Fibroblast of mammary gland (primary cell): ENCODE measurements at regions not wholly inside any gene's neighbourhood (a gene's known extent, or its start where the extent isn't known, plus 50 kb on each side); places are given as distances from the start of the nearest gene placed in this dataset.

ENCODE experiments used
- DNase-seq: peaks from one replicate; pipeline ENCODE4 v3.0.0-alpha.2; 2010; ENCODE audit warnings: low read depth
- H3K4me3 ChIP-seq: 2 replicates; pipeline ENCODE4 v1.5.1; 2011; ENCODE audit warnings: low read depth, mild to moderate bottlenecking, low read length, moderate library complexity; ENCODE audit not compliant: control insufficient read depth
- TF ChIP-seq, protein P1 (sequence below): conservative IDR thresholded peaks from 2 replicates; pipeline ENCODE4 v1.5.1; 2011; ENCODE audit warnings: low read depth, low read length, inconsistent platforms; ENCODE audit not compliant: control insufficient read depth, insufficient read depth

- TF ChIP-seq, protein P1, sequence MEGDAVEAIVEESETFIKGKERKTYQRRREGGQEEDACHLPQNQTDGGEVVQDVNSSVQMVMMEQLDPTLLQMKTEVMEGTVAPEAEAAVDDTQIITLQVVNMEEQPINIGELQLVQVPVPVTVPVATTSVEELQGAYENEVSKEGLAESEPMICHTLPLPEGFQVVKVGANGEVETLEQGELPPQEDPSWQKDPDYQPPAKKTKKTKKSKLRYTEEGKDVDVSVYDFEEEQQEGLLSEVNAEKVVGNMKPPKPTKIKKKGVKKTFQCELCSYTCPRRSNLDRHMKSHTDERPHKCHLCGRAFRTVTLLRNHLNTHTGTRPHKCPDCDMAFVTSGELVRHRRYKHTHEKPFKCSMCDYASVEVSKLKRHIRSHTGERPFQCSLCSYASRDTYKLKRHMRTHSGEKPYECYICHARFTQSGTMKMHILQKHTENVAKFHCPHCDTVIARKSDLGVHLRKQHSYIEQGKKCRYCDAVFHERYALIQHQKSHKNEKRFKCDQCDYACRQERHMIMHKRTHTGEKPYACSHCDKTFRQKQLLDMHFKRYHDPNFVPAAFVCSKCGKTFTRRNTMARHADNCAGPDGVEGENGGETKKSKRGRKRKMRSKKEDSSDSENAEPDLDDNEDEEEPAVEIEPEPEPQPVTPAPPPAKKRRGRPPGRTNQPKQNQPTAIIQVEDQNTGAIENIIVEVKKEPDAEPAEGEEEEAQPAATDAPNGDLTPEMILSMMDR = no peak
- H3K4me3 ChIP-seq = no peak overlapping the region
- no peak for DNase-seq
Observed at GRCh38 chr13:44764302-44764692, 188.2 kb upstream of the TSC22D1 start.

- TF ChIP-seq, protein P1 = no peak
- peak; percentile 54 for DNase-seq
- H3K4me3 ChIP-seq = no peak overlapping the region
Observed at GRCh38 chr13:44763615-44764301, 187.6 kb upstream of the TSC22D1 start.

GRCh38 chr13:44762911-44763310 is 186.8 kb upstream of the TSC22D1 start:
- TF ChIP-seq, protein P1 = no peak
- peak; percentile 58 for DNase-seq
- no peak overlapping the region for H3K4me3 ChIP-seq

DNA sequence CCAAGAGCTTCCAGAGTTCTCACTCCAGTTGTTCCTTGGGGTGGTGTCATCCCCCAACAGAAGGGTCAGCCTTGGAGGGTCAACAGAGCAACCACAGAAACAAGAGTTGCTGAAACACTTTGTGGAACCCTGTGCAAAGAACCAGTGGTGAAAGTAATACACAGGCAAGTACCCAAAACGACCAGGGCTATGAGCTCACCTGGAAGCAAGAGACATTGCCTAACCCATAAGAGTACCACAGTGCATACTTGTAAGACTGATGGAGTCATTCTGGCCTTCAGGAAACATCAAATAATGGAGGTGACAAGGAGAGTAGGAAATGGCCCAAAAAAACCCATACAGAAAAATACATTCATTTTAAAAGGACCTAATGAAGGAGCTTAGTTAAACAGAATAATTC is 184.3 kb upstream of the TSC22D1 start:
- no peak for DNase-seq
- H3K4me3 ChIP-seq = no peak overlapping the region
- TF ChIP-seq, protein P1 = no peak

DNA sequence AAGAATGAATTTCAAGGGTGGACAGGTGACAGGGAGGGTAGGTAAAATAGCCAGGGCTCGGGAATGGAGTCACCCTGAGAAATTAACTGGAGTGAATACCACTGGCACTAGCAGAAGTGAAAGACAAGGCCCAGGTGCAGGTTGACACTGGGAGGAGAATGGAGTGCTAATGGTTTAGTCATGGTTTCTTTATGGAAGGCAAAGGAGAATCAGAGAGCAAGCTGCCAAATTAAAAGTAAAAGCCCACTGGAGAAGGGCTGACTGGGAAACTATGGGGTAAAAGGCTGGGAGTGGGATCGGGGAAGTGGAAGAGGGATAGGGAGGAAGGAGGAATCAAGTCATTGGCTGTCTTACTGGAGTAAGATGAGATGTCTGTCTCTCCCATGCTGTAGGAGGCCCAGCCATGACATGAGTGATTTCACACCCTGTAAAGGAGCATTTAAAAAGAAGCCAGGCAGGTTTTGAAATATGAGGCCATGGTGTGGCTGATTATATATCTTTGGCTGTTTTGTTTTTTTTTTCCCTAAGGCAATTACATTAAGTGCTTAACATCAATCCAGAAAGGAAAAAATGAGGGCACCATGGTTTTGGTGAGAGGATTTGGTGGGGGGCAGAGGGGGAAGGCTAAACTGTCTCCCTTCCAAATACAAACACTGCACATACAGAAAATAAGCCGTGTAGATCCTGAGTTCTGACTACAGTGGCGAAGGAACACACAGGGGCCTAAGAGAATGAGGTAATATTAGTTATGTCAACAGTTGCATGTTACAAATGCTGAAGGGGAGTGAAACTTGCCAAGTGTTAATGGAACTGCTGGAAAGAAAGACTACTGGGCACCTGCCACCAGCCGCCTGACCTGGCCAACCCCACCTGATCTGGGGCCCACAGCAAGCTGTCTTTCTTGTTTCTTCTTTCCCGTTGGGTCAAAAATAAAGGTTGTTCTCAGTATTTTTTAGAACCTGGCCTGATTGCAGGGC is 183.5 kb upstream of the TSC22D1 start:
- no peak overlapping the region for H3K4me3 ChIP-seq
- TF ChIP-seq, protein P1 = no peak
- no peak for DNase-seq

DNA sequence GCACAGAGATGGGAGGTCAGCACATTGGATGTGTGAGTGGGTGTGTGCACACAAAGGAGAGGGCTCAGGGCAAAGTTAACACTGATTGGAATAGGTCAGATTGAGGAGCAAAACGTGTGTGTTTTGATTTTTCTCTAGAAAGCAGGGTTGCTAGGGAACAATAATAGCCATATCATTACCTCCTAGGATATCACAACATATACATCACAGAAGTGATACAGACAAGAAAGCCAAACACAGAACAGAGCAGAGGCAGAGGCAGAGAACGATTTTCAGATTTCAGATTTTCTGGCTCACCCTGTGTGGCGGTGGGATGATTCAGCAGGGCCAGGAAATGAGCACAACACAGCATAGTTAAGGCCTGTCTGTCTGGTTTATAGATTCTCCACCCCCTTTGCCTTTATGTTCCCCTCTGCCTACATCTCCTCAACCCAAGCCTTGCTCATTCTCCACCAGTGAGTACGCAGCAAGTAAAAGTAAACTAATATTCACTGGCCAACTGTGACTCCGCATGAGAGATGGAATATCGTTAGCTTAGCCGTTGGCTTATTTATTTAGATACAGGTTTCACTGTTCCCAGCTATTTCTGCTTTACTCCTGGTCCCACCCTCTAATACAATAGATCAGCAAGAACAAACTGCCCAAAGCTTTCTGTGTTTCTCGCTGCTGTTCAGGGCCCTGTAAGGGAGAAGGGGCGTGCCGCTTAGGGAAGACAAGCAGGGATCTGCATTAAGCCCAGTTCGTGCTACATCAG is 182.7 kb upstream of the TSC22D1 start:
- no peak overlapping the region for H3K4me3 ChIP-seq
- DNase-seq = peak; percentile 94
- TF ChIP-seq, protein P1 = no peak
